ENCODE measurements at regions not wholly inside any gene's neighbourhood (a gene's known extent, or its start where the extent isn't known, plus 50 kb on each side); places are given as distances from the start of the nearest gene placed in this dataset.
"Not testable (repeated sequence)": the region's sequence is repeated elsewhere in the genome, so short reads cannot be mapped to it uniquely, and the experiment has no call there.

- Histone ChIP-seq H3K27me3 (no peaks in the 10 kb centered on the region), H3K9me3 (ENCODE audit: low read depth) (no peaks in the 10 kb centered on the region), H2AFZ (no peak overlapping the region), H3K4me3 (no peak overlapping the region), H3K79me2 (no peaks in the 10 kb centered on the region), H3K4me2 (no peak overlapping the region), H4K20me1 (ENCODE audit: insufficient read depth, poor library complexity, severe bottlenecking) (no peaks in the 10 kb centered on the region), H3K4me1 (ENCODE audit: insufficient read depth) (no peaks in the 10 kb centered on the region), H3K36me3 (replicated peaks; ENCODE audit: insufficient read depth, low read depth) (no peaks in the 10 kb centered on the region), H3K27ac (no peak overlapping the region), H3K9me2 (replicated peaks; ENCODE audit: insufficient read depth) (no peaks in the 10 kb centered on the region)
- no peak for DNase-seq (ENCODE audit: low spot score)
- WGBS (ENCODE audit: low lambda C conversion rate, missing lambda C conversion rate), result 95% methylated on average over 1 of the region's 1 CpG
- no peak for TF ChIP-seq EZH2 (IDR thresholded peaks at IDR 0.05; ENCODE audit: borderline replicate concordance)
- no peak for TF ChIP-seq CTCF (IDR thresholded peaks at IDR 0.05; ENCODE audit: poor library complexity)
- no peak for TF ChIP-seq EZH2phosphoT487 (IDR thresholded peaks at IDR 0.05; ENCODE audit: low read depth, severe bottlenecking, unreplicated experiment)
Measured at GRCh38 chr9:107778661-107779060, 289.1 kb upstream of the KLF4 start.

GRCh38 chr9:107774099-107774498 lies 284.5 kb upstream of the KLF4 start:
- WGBS (ENCODE audit: low lambda C conversion rate, missing lambda C conversion rate), result 84% methylated on average over 2 of the region's 2 CpGs

GRCh38 chr9:107772988-107773387 lies 283.4 kb upstream of the KLF4 start:
- DNase-seq (ENCODE audit: low spot score), result no peak
- Histone ChIP-seq H3K27me3 (no peaks in the 10 kb centered on the region), H3K27ac (no peak overlapping the region), H3K4me2 (no peak overlapping the region), H3K36me3 (replicated peaks; ENCODE audit: insufficient read depth, low read depth) (no peaks in the 10 kb centered on the region), H3K4me3 (no peak overlapping the region), H3K9me3 (ENCODE audit: low read depth) (no peaks in the 10 kb centered on the region), H3K79me2 (no peaks in the 10 kb centered on the region), H4K20me1 (ENCODE audit: insufficient read depth, poor library complexity, severe bottlenecking) (no peaks in the 10 kb centered on the region), H2AFZ (no peak overlapping the region), H3K9me2 (replicated peaks; ENCODE audit: insufficient read depth) (no peaks in the 10 kb centered on the region), H3K4me1 (ENCODE audit: insufficient read depth) (no peaks in the 10 kb centered on the region)
- TF ChIP-seq EZH2phosphoT487 (IDR thresholded peaks at IDR 0.05; ENCODE audit: low read depth, severe bottlenecking, unreplicated experiment) (no peak), EZH2 (IDR thresholded peaks at IDR 0.05; ENCODE audit: borderline replicate concordance) (no peak), CTCF (IDR thresholded peaks at IDR 0.05; ENCODE audit: poor library complexity) (no peak)
- WGBS (ENCODE audit: low lambda C conversion rate, missing lambda C conversion rate), result 91% methylated on average over 3 of the region's 3 CpGs

More at GRCh38 chr9:107774099-107774498, 284.5 kb upstream of the KLF4 start:
- not testable (repeated sequence) for H3K9me2 ChIP-seq (replicated peaks; ENCODE audit: insufficient read depth); H3K4me3 ChIP-seq; DNase-seq (ENCODE audit: low spot score); H3K27me3 ChIP-seq; H3K9me3 ChIP-seq (ENCODE audit: low read depth); H3K27ac ChIP-seq; H3K36me3 ChIP-seq (replicated peaks; ENCODE audit: insufficient read depth, low read depth); H2AFZ ChIP-seq; H3K4me1 ChIP-seq (ENCODE audit: insufficient read depth); H3K4me2 ChIP-seq; H4K20me1 ChIP-seq (ENCODE audit: insufficient read depth, poor library complexity, severe bottlenecking); H3K79me2 ChIP-seq

GRCh38 chr9:107770716-107771115 lies 281.1 kb upstream of the KLF4 start:
- Histone ChIP-seq H3K27me3 (no peaks in the 10 kb centered on the region), H3K4me3 (no peak overlapping the region), H3K4me2 (no peak overlapping the region), H3K79me2 (no peaks in the 10 kb centered on the region), H3K9me2 (replicated peaks; ENCODE audit: insufficient read depth) (no peaks in the 10 kb centered on the region), H2AFZ (no peak overlapping the region), H3K4me1 (ENCODE audit: insufficient read depth) (no peaks in the 10 kb centered on the region), H3K9me3 (ENCODE audit: low read depth) (no peaks in the 10 kb centered on the region), H3K27ac (no peak overlapping the region), H3K36me3 (replicated peaks; ENCODE audit: insufficient read depth, low read depth) (no peaks in the 10 kb centered on the region), H4K20me1 (ENCODE audit: insufficient read depth, poor library complexity, severe bottlenecking) (no peaks in the 10 kb centered on the region)
- TF ChIP-seq EZH2 (IDR thresholded peaks at IDR 0.05; ENCODE audit: borderline replicate concordance) (no peak), EZH2phosphoT487 (IDR thresholded peaks at IDR 0.05; ENCODE audit: low read depth, severe bottlenecking, unreplicated experiment) (no peak), CTCF (IDR thresholded peaks at IDR 0.05; ENCODE audit: poor library complexity) (no peak)
- DNase-seq (ENCODE audit: low spot score), result no peak
